Endothelial cell of umbilical vein (primary cell): ENCODE measurements at regions not wholly inside any gene's neighbourhood (a gene's known extent, or its start where the extent isn't known, plus 50 kb on each side); places are given as distances from the start of the nearest gene placed in this dataset.

Experiments used
- BruUV-seq: library from RNA; stranded (reverse); fragments of 400-500 nt; replicated peaks from 2 replicates; lab custom pipeline; 2021; lab: Mats Ljungman, UMichigan
- CTCF ChIA-PET: fragments of 300-600, 350-600 bp; sonication (Branson Sonifier 250); formaldehyde crosslinking; loops from one replicate; lab custom pipeline; 2021; ENCODE audit warnings: antibody characterized with exemption, inconsistent platforms; lab: Charles Lee
- POLR2A ChIA-PET: fragments of 300-600, 350-600 bp; sonication (Branson Sonifier 250); formaldehyde crosslinking; loops from one replicate; lab custom pipeline; 2021; ENCODE audit warnings: antibody characterized with exemption, inconsistent platforms; lab: Charles Lee
- DNase-seq: peaks from one replicate; pipeline ENCODE4 v3.0.0-alpha.2; 2011; ENCODE audit warnings: low read depth, low spot score
- FAIRE-seq: peaks from 2 replicates; lab custom pipeline; 2011; peaks lifted over from hg19 to GRCh38; lab: Jason Lieb, UNC
- H2AFZ ChIP-seq: 2 replicates; pipeline ENCODE4 v1.6.0; 2012; ENCODE audit warnings: low read depth, low read length, control low read depth, inconsistent platforms
- H3K27ac ChIP-seq: 2 replicates; pipeline ENCODE4 v1.5.1; 2011; ENCODE audit warnings: low read depth, mild to moderate bottlenecking, control low read depth, low read length, moderate library complexity; ENCODE audit not compliant: insufficient read depth
- H3K27me3 ChIP-seq, 2 experiments: 2 replicates each; pipeline versions ENCODE4 v1.6.0 to v1.6.1; 2011; ENCODE audit warnings: low read length in 2 of 2, mixed read lengths in 1 of 2; ENCODE audit not compliant: control insufficient read depth in 2 of 2, insufficient read depth in 2 of 2
- H3K36me3 ChIP-seq, 2 experiments: 2 replicates in 1 of 2; 3 replicates in 1 of 2; pipeline ENCODE4 v1.5.1; 2011; ENCODE audit warnings: low read length in 2 of 2, mild to moderate bottlenecking in 1 of 2, moderate library complexity in 1 of 2; ENCODE audit not compliant: control insufficient read depth in 2 of 2, insufficient read depth in 2 of 2; ENCODE audit errors: extremely low read depth in 1 of 2
- H3K4me1 ChIP-seq: 3 replicates; pipeline ENCODE4 v1.5.1; 2011; ENCODE audit warnings: mild to moderate bottlenecking, low read length; ENCODE audit not compliant: control insufficient read depth, insufficient read depth; ENCODE audit errors: extremely low read depth
- H3K4me2 ChIP-seq: 2 replicates; pipeline ENCODE4 v1.6.1; 2011; ENCODE audit warnings: low read length, control low read depth, mixed read lengths; ENCODE audit not compliant: insufficient read depth
- H3K4me3 ChIP-seq, 3 experiments: fragments of 200-600 bp in 1 of 3; sonication (generic), shearing (Covaris generic) in 1 of 3; replicated peaks in 1 of 3; 2 replicates each; pipeline ENCODE4 v1.5.1; 2011 to 2016; ENCODE audit warnings: control low read depth in 3 of 3, low read length in 3 of 3, mild to moderate bottlenecking in 2 of 3, inconsistent platforms in 1 of 3, low read depth in 1 of 3, moderate library complexity in 1 of 3; ENCODE audit not compliant: insufficient read depth in 1 of 3
- H3K79me2 ChIP-seq: 2 replicates; pipeline ENCODE4 v1.6.0; 2012; ENCODE audit warnings: low read length, inconsistent platforms; ENCODE audit not compliant: control insufficient read depth, insufficient read depth
- H3K9ac ChIP-seq: replicated peaks from 2 replicates; pipeline ENCODE3; 2011; ENCODE audit warnings: low read length, control low read depth; ENCODE audit not compliant: insufficient read depth; ENCODE audit errors: extremely low read depth
- H3K9me1 ChIP-seq: replicated peaks from 3 replicates; pipeline ENCODE4 v1.6.0; 2011; ENCODE audit warnings: mild to moderate bottlenecking, low read length; ENCODE audit not compliant: control insufficient read depth, insufficient read depth; ENCODE audit errors: extremely low read depth
- H3K9me3 ChIP-seq: replicated peaks from 2 replicates; pipeline ENCODE4 v1.5.1; 2012; ENCODE audit warnings: low read length, inconsistent platforms; ENCODE audit not compliant: control insufficient read depth, insufficient read depth
- H4K20me1 ChIP-seq: replicated peaks from 2 replicates; pipeline ENCODE3; 2011; ENCODE audit warnings: mild to moderate bottlenecking, low read length; ENCODE audit not compliant: control insufficient read depth, insufficient read depth; ENCODE audit errors: extremely low read depth
- EZH2 ChIP-seq: IDR thresholded peaks from 2 replicates; pipeline ENCODE4 v1.6.1; 2012; ENCODE audit warnings: borderline replicate concordance, low read depth, mild to moderate bottlenecking, moderate library complexity, low read length, inconsistent platforms; ENCODE audit not compliant: severe bottlenecking
- FOS ChIP-seq: IDR thresholded peaks from 2 replicates; pipeline ENCODE4 v1.6.1; 2011; ENCODE audit warnings: mild to moderate bottlenecking, low read length, moderate library complexity, borderline replicate concordance; ENCODE audit not compliant: insufficient read depth
- GATA2 ChIP-seq: IDR thresholded peaks from 2 replicates; pipeline ENCODE4 v1.7.0; 2011; ENCODE audit warnings: low read depth, mild to moderate bottlenecking, moderate library complexity, mixed read lengths, low read length; ENCODE audit not compliant: insufficient read length, insufficient read depth
- JUN ChIP-seq: IDR thresholded peaks from 2 replicates; pipeline ENCODE4 v1.6.1; 2011; ENCODE audit warnings: borderline replicate concordance, low read depth; ENCODE audit not compliant: insufficient read length, insufficient read depth
- MYC ChIP-seq: IDR thresholded peaks from one replicate; pipeline ENCODE4 v1.6.1; 2011; ENCODE audit warnings: mild to moderate bottlenecking, low read depth, low read length
- POLR2A ChIP-seq: IDR thresholded peaks from 2 replicates; pipeline ENCODE4 v1.6.1; 2012; ENCODE audit warnings: low read depth, mild to moderate bottlenecking, control low read depth, low read length
- POLR2AphosphoS5 ChIP-seq: IDR thresholded peaks from 2 replicates; pipeline ENCODE4 v1.6.1; 2012; ENCODE audit warnings: low read depth, mild to moderate bottlenecking, control low read depth, low read length, moderate library complexity; ENCODE audit not compliant: insufficient read depth
- dilution Hi-C: fragments of 300-500 bp; cut with MboI; formaldehyde crosslinking; loops from one replicate; pipeline ENCODE4 v1.15.0; 2019; ENCODE audit warnings: low sequenced_read_pairs; ENCODE audit not compliant: extremely low pct_ligation_motif_present
- intact Hi-C: fragments of 100-400 bp; cut with micrococcal nuclease; formaldehyde crosslinking; loops from one replicate; pipeline ENCODE4 v1.10.0; 2022
- TF ChIP-seq, protein P1 (sequence below), 2 donors: IDR thresholded peaks; 1 replicate in 1 of 2; 2 replicates in 1 of 2; pipeline ENCODE4 v1.5.1; 2011; ENCODE audit warnings: low read length in 2 of 2, mild to moderate bottlenecking in 2 of 2, moderate library complexity in 2 of 2, control low read depth in 1 of 2, inconsistent platforms in 1 of 2, low read depth in 1 of 2; ENCODE audit not compliant: insufficient read depth in 1 of 2; ENCODE audit errors: extremely low read depth in 1 of 2
- TF ChIP-seq, protein P2 (sequence below): IDR thresholded peaks from 2 replicates; pipeline ENCODE4 v1.6.1; 2011; ENCODE audit not compliant: insufficient read depth, insufficient read length

- no TSS peak for BruUV-seq
- intact Hi-C loops = no loop called here
Measured at GRCh38 chr5:17854901-17855300, 220.6 kb downstream of the TAF11L14 start.

More at GRCh38 chr5:17854901-17855300, 220.6 kb downstream of the TAF11L14 start:
- Histone ChIP-seq H3K4me3 (no peak overlapping the region), H3K9ac (no peak overlapping the region), H3K4me2 (no peak overlapping the region), H3K9me3 (no peaks in the 10 kb centered on the region), H3K4me1 (no peaks in the 10 kb centered on the region), H3K27ac (no peak overlapping the region), H3K9me1 (no peaks in the 10 kb centered on the region), H3K27me3 (no peaks in the 10 kb centered on the region), H4K20me1 (no peaks in the 10 kb centered on the region), H2AFZ (no peak overlapping the region), H3K79me2 (no peaks in the 10 kb centered on the region), H3K36me3 (no peaks in the 10 kb centered on the region)
- dilution Hi-C loops = no loop called here
- CTCF ChIA-PET = no interaction called here
- POLR2A ChIA-PET = no interaction called here
- DNase-seq (no peak), FAIRE-seq (no peak)
- TF ChIP-seq FOS (no peak), EZH2 (no peak), POLR2A (no peak), GATA2 (no peak), POLR2AphosphoS5 (no peak), JUN (no peak), MYC (no peak)
- TF ChIP-seq, protein P1, sequence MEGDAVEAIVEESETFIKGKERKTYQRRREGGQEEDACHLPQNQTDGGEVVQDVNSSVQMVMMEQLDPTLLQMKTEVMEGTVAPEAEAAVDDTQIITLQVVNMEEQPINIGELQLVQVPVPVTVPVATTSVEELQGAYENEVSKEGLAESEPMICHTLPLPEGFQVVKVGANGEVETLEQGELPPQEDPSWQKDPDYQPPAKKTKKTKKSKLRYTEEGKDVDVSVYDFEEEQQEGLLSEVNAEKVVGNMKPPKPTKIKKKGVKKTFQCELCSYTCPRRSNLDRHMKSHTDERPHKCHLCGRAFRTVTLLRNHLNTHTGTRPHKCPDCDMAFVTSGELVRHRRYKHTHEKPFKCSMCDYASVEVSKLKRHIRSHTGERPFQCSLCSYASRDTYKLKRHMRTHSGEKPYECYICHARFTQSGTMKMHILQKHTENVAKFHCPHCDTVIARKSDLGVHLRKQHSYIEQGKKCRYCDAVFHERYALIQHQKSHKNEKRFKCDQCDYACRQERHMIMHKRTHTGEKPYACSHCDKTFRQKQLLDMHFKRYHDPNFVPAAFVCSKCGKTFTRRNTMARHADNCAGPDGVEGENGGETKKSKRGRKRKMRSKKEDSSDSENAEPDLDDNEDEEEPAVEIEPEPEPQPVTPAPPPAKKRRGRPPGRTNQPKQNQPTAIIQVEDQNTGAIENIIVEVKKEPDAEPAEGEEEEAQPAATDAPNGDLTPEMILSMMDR (IDR thresholded peaks at IDR 0.05; ENCODE audit: extremely low read depth in 1 of 2, insufficient read depth in 1 of 2, low read depth in 1 of 2, low read length in 2 of 2) = no peak
- TF ChIP-seq, protein P2, sequence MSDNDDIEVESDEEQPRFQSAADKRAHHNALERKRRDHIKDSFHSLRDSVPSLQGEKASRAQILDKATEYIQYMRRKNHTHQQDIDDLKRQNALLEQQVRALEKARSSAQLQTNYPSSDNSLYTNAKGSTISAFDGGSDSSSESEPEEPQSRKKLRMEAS = no peak
